ENCODE measurements at regions not wholly inside any gene's neighbourhood (a gene's known extent, or its start where the extent isn't known, plus 50 kb on each side); places are given as distances from the start of the nearest gene placed in this dataset.

GRCh38 chr4:108365551-108365950, 196.8 kb upstream of the LEF1 start:
- no peak for DNase-seq (ENCODE audit: low spot score)

DNA sequence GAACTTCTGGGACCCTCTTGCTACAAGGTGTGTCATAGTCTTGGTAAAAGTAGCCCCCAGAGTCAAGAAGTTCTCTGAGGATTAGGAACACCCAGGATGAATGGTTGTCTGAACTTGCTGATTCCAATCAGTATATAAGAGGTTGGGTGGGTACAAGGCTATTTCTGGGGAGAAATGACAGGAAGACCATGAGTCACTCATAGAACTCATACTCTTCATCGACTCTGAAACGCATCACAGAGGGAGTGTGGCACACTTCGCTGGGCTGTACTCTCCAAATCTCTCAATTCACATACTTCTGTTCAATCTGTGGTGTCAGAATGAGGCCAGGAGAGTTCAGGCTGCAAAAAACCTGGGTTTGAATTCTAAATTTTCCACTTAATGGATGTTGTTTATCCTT, 193.2 kb upstream of the LEF1 start:
- DNase-seq (ENCODE audit: low spot score) = no peak

DNA sequence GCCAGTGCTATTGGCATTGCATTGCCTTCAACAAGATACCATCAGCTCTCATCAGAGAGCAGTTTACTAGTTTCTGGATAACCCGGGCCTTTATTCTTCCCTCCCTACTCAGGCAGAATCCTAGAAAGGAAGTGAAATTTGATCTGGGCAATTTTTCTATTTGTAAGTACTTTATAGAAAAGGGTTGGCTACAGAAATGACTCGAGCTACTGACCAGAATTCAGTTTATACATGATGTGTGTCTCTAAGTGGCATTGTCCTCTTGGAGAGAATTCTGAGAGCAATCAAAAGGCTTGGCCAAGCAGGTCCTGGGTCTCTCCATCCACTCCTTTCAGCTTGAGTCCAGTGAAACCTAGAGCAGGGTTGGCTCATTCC, 192.7 kb upstream of the LEF1 start:
- no peak for DNase-seq (ENCODE audit: low spot score)

DNA sequence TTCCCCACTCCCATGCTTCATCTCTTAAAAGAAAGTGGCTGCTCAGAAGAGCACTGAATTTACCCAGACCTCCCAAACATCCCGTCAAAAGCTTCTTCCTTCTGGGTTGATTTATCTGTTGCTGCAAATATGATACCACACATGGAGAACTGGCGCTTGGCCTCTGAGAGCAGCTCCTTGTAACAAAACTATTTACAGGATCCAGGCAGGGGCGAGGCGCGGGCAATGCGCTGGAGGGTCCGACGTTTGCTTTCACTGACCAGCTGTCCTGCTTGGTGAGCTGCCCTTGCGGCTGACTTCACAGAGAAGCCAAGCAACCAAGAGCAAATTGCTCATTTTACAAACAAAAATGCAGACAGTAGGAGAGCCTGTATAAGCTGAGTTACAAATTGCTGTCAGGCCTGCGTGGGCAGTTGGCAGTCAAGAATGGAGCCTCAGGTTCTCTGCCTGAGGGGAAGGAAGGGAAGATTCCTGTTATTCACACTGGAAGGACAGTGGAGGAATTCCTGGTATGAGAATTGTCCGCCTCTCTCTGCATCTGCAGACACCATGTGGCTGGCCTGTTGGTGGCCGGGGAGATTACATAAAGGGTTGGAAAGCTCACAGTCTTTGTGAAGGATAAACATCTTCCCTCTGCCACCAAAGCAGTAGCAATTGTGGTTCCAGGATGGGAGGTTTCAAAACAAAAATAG, 192.2 kb upstream of the LEF1 start:
- peak; percentile 12 for DNase-seq (ENCODE audit: low spot score)

- no peak for DNase-seq (ENCODE audit: low spot score)
These were observed 191.4 kb upstream of the LEF1 start for GRCh38 chr4:108359986-108360681.

DNA sequence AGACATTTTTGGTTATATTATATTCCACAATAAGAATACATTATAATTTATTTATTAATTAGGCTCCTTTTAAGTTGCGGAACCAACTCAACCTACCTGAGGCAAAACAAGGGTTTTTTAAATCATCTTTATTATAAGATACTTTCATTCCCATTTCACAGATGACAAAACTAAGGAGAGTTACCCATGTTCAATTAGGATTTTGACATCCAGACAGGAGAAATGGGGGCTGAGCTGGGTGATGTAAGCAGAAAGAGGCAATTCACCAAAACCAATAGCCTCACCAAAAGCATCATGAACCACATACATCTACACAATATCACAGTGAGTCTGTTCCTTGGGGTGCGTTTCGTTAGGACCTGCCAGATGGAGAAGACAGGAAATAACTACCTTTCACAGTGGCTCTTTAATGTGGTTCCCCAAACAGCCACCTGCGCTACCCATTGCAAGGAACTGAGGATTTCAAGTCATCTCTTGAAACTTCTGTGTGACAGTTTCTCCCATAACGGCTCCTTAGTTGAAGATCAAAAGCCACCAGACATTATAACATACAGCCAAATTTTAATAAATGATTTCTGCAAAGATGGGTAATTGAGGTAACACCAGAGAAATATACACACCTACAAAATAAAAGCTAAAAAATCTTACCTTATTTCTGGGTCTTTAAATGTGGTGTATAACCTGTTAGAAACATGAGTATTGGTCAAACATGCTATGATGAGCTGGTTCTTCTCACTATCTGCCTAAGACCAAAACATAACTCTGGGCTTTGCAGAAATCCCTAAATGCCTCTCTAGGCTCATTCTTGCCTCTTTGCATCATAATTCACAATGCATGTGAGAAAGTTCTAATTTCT, 190.6 kb upstream of the LEF1 start:
- no peak for DNase-seq (ENCODE audit: low spot score)

GRCh38 chr4:108355902-108356535, 187.3 kb upstream of the LEF1 start:
- no peak for DNase-seq (ENCODE audit: low spot score)

- no peak for DNase-seq (ENCODE audit: low spot score)
These were observed 186.6 kb upstream of the LEF1 start for GRCh38 chr4:108355186-108355901.

DNA sequence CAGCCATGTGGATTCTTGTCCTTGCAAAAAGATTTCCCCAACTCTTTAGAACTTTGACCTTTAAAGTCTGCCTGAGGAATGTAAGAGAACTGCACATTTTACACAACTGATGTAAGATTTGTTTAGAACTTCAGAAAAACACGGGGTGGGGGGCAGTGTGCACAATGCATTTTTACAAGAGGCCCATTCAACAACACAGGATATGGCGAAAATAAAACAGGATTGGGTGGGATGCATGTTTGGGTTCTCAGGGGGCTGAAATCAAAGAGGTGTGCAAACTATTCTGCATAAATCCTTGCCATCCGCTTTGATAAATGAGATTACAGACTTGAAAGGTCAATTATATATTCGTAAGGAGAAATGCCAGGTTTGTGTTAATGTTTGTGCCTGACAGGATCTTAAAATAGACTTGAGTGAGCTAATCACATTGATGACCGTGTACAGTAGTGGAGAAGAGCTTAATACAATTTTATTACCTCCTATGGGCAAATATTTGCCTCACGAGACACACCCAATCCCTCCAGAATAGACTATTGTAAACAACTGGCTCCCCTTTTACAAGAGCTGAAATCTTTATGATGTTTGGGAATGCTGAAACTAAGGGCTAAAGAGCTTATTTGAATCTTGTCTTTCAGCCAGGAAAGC, 184.1 kb upstream of the LEF1 start:
- peak; percentile 17 for DNase-seq (ENCODE audit: low spot score)

DNA sequence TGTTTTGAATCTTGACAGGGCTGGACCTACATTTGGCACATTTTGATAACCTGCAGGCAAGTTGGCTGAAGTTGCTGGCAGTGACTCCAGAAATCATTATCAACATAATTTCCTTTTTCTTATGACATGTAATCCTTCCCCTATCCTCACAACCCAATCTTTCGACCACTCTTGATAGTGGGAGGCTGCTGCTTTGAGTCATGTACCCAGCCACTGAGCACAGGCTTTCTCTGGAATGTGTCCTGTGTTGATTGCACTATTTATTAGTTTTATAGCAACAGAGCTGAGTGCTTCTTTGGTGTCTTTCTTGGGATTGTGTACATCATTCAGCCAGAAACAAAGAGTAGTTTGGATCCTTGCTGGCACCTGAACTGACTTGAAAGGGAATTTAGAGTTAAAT, 183.1 kb upstream of the LEF1 start:
- no peak for DNase-seq (ENCODE audit: low spot score)

- no peak for DNase-seq (ENCODE audit: low spot score)
These were observed 181.6 kb upstream of the LEF1 start for GRCh38 chr4:108350332-108350731.

DNA sequence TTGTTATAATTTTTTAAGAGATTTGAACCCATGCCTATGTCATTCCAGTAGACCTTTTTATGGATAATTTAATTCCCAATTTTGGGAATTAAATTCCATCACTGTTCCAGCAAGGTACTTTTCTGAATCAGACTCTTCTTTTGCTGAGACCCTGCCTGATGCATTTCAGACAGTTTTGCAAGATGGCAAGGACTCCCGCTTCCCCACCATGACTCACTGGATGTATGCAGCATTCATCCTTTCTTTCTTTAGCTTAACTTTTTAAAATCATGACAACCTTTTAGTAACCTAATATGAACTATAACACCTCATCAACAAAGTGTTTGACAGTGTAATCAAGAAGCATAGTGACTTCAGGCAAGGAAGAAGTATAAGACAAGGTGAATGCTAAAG, 178.1 kb upstream of the LEF1 start:
- DNase-seq (ENCODE audit: low spot score) = no peak

DNA sequence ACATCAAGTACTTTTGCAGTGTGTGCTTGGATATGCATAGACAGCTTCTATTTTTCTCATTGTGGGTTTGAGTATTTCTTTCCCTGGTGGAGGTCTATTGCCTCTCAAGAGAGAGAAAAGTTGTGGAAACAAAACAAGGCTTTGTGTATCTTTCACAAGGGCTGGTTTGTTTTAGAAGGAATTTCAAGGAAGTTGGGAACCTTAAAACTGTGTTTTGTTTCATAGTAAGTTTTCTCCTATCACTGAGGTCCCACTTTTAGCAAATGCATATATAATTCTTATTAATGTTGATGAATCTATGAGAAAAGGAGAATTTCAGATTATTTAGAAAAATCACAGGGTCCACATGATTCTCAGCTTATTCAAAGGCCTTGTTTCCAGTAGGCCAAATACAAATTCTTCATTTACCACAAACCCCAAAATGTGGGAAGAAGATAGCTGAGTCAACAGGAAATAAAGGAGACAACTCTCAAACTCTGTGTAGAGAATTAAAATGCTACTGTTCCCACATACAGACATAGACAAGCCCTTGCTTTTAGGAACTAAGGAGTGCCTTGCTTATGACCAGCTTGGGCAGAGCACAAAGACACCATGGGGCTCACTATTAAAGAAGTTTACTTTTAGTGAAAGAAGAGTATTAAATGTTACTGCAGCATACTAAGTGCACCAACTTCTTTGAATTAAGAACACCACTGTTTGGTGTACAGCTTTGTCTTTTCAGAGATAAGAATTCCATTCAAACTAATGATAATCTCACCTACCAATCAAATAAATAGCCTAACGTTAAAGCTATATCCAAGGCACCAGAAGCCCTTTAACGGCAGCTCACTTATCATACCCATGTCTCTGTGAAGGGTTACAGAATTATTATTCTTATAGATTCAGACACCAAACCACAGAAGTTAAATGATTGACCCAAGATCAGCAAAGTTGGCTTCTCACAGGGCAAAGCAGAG, 177.4 kb upstream of the LEF1 start:
- DNase-seq (ENCODE audit: low spot score) = no peak

DNA sequence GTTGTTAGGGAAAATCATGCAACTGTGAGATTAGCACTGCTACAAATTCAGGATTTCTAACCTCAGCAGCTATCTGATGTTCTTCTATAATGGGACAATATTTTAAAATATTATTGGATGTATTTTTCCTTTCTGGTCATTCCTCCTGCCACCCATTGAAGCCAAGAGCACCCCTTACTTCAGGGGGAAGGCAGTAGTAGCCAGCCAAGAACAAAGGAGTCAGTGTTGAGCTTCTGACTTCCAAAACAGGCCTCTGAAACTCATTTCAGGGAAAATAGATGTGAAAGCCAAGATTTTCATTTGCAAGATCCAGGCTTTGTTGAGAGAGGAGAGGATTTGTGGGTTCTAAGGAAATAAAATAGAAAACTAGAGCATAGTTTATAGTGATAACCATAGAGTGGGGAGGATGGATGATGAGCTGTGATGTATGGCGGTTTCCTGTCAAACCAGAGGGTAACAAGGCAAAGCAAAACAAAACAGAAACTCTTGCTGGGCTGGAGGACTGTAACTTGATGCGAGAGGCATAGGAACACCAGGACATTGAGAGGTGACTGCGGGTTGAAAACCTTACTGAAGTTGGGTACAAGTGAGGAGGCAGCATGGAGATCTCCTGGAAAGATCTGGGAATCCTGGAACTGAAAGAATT, 173.7 kb upstream of the LEF1 start:
- peak; percentile 18 for DNase-seq (ENCODE audit: low spot score)

DNA sequence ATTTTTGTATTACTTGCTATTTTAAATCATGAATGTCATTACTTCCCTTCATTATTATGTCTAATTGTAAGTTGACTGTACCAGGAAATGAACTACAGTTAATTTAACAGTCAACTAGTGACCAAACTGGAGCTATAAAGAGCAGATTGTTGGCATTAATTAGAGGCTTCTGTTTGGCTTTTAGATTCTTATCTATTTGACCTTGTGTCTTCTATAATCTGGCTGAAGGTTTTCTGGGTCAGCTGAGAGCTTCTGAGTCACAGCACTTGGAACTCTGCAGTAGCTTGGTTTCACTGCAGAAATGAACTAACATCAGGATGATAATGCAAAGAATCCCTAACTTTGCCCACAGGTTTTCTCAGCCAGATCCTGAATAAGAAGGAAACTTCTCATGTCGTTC, 169.2 kb upstream of the LEF1 start:
- no peak for DNase-seq (ENCODE audit: low spot score)

GRCh38 chr4:108336076-108336475, 167.3 kb upstream of the LEF1 start:
- no peak for DNase-seq (ENCODE audit: low spot score)

GRCh38 chr4:108335081-108335480, 166.3 kb upstream of the LEF1 start:
- no peak for DNase-seq (ENCODE audit: low spot score)

- no peak for DNase-seq (ENCODE audit: low spot score)
These were observed 165.3 kb upstream of the LEF1 start for GRCh38 chr4:108334031-108334430.

- DNase-seq (ENCODE audit: low spot score) = no peak
These were observed 164.7 kb upstream of the LEF1 start for GRCh38 chr4:108333353-108333942.
